GM19467 (cell line): ENCODE measurements at regions not wholly inside any gene's neighbourhood (a gene's known extent, or its start where the extent isn't known, plus 50 kb on each side); places are given as distances from the start of the nearest gene placed in this dataset.
"Not testable (repeated sequence)": the region's sequence is repeated elsewhere in the genome, so short reads cannot be mapped to it uniquely, and the experiment has no call there.

Experiments used
- ATAC-seq: cut with Tn5 transposase; IDR thresholded peaks from one replicate; pipeline ENCODE4 v1.9.1; 2021; ENCODE audit warnings: mild to moderate bottlenecking, moderate library complexity; ENCODE audit not compliant: unreplicated experiment

GRCh38 chr11:15686259-15686658 lies 571.5 kb downstream of the INSC start:
- ATAC-seq: not testable (repeated sequence)

- no peak for ATAC-seq
Measured at GRCh38 chr11:15687342-15687741, 572.6 kb downstream of the INSC start.

- ATAC-seq: no peak
Measured at GRCh38 chr11:15688351-15688792, 573.6 kb downstream of the INSC start.

- no peak for ATAC-seq
Measured at GRCh38 chr11:15690320-15690719, 575.6 kb downstream of the INSC start.

- no peak for ATAC-seq
Measured at GRCh38 chr11:15692739-15693138, 578.0 kb downstream of the INSC start.

- no peak for ATAC-seq
Measured at GRCh38 chr11:15695096-15695721, 580.5 kb downstream of the INSC start.

GRCh38 chr11:15696069-15696468 lies 581.3 kb downstream of the INSC start:
- no peak for ATAC-seq

GRCh38 chr11:15697437-15698236 lies 582.9 kb downstream of the INSC start:
- no peak for ATAC-seq

- ATAC-seq: no peak
Measured at GRCh38 chr11:15698855-15699254, 584.1 kb downstream of the INSC start.

- no peak for ATAC-seq
Measured at GRCh38 chr11:15699978-15700377, 585.3 kb downstream of the INSC start.

- ATAC-seq: no peak
Measured at GRCh38 chr11:15700456-15700855, 585.7 kb downstream of the INSC start.

GRCh38 chr11:15704064-15704463 lies 589.3 kb downstream of the INSC start:
- no peak for ATAC-seq

- no peak for ATAC-seq
Measured at GRCh38 chr11:15704556-15704955, 589.8 kb downstream of the INSC start.

- ATAC-seq: no peak
Measured at GRCh38 chr11:15705891-15706290, 591.2 kb downstream of the INSC start.

- no peak for ATAC-seq
Measured at GRCh38 chr11:15707194-15707593, 592.5 kb downstream of the INSC start.

GRCh38 chr11:15707971-15708370 lies 593.2 kb downstream of the INSC start:
- ATAC-seq: no peak

- no peak for ATAC-seq
Measured at GRCh38 chr11:15710580-15711275, 596.0 kb downstream of the INSC start.

GRCh38 chr11:15711311-15711710 lies 596.6 kb downstream of the INSC start:
- ATAC-seq: no peak

- ATAC-seq: no peak
Measured at GRCh38 chr11:15714641-15715399, 600.1 kb downstream of the INSC start.

- ATAC-seq: no peak
Measured at GRCh38 chr11:15716550-15716949, 601.8 kb downstream of the INSC start.

- ATAC-seq: no peak
Measured at GRCh38 chr11:15720460-15720859, 605.7 kb downstream of the INSC start.
